Gastroesophageal sphincter (tissue), 3 donors: ENCODE measurements at regions not wholly inside any gene's neighbourhood (a gene's known extent, or its start where the extent isn't known, plus 50 kb on each side); places are given as distances from the start of the nearest gene placed in this dataset.

Source experiments
- CTCF ChIP-seq, 4 experiments: fragments of 200-600 bp in 2 of 4; fragments of 450-650 bp in 2 of 4; sonication (generic) in 1 of 4; IDR thresholded peaks; one replicate each; pipeline ENCODE4 v1.5.1; 2017 to 2019; ENCODE audit warnings: antibody characterized with exemption in 4 of 4, mild to moderate bottlenecking in 2 of 4, moderate library complexity in 2 of 4
- POLR2AphosphoS5 ChIP-seq: sonication (generic); formaldehyde crosslinking; IDR thresholded peaks from one replicate; pipeline ENCODE4 v1.6.1; 2017; ENCODE audit warnings: antibody characterized with exemption

- TF ChIP-seq CTCF (IDR thresholded peaks at IDR 0.05) (no peak), POLR2AphosphoS5 (no peak)
Observed at GRCh38 chr4:27619435-27619834, 758.8 kb downstream of the STIM2 start.
